Activated naive CD4-positive, alpha-beta T cell treated with anti-CD3 and anti-CD28 coated beads for 36 hours (primary cell): ENCODE measurements at regions not wholly inside any gene's neighbourhood (a gene's known extent, or its start where the extent isn't known, plus 50 kb on each side); places are given as distances from the start of the nearest gene placed in this dataset.
"Not testable (repeated sequence)": the region's sequence is repeated elsewhere in the genome, so short reads cannot be mapped to it uniquely, and the experiment has no call there.

Experiments
- CTCF ChIA-PET: fragments of 350-600 bp; sonication (Branson Sonifier 250); formaldehyde crosslinking; loops from one replicate; lab custom pipeline; 2021; ENCODE audit warnings: antibody characterized with exemption; lab: Charles Lee
- DNase-seq: peaks from one replicate; pipeline ENCODE4 v3.0.0-alpha.2; 2020
- H3K27ac Mint-ChIP-seq: one replicate; pipeline ENCODE4 v1.8.0; 2021; ENCODE audit warnings: mild to moderate bottlenecking, mixed read lengths
- H3K27me3 Mint-ChIP-seq: one replicate; pipeline ENCODE4 v1.8.0; 2021; ENCODE audit warnings: low read depth, mixed read lengths
- H3K36me3 Mint-ChIP-seq: one replicate; pipeline ENCODE4 v1.8.0; 2021; ENCODE audit warnings: low read depth, mixed read lengths
- H3K4me1 Mint-ChIP-seq: one replicate; pipeline ENCODE4 v1.8.0; 2021; ENCODE audit warnings: low read depth, mixed read lengths
- H3K4me3 Mint-ChIP-seq: one replicate; pipeline ENCODE4 v1.8.0; 2021; ENCODE audit warnings: mild to moderate bottlenecking, moderate library complexity, mixed read lengths
- H3K9me3 Mint-ChIP-seq: one replicate; pipeline ENCODE4 v1.8.0; 2021; ENCODE audit warnings: mixed read lengths
- intact Hi-C: fragments of 100-400 bp; cut with micrococcal nuclease; formaldehyde crosslinking; loops from one replicate; pipeline ENCODE4 v1.15.1; 2023

GRCh38 chr10:29363930-29364329 is 75.1 kb downstream of the LYZL1 start:
- not testable (repeated sequence) for H3K27me3 Mint-ChIP-seq, H3K4me1 Mint-ChIP-seq
- CTCF ChIA-PET, result interaction anchor here (1.5 kb wide), 1 partner anchor 13 kb away, joined by 4 read pairs; no protein-coding TSS in a partner anchor

DNA sequence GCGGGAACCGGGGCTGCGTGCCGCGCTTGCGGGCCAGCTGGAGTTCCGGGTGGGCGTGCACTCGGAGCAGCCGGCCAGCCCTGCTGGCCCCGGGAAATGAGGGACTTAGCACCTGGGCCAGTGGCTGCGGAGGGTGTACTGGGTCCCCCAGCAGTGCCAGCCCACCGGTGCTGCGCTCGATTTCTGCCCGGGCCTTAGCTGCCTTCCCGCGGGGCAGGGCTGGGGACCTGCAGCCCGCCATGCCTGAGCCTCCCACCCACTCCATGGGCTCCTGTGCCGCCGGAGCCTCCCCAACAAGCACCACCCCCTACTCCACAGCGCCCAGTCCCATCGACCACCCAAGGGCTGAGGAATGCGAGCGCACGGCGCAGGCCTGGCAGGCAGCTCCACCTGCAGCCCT is 77.3 kb downstream of the LYZL1 start:
- H3K4me1 Mint-ChIP-seq, H3K36me3 Mint-ChIP-seq, H3K4me3 Mint-ChIP-seq, intact Hi-C loops, DNase-seq, H3K27ac Mint-ChIP-seq, H3K27me3 Mint-ChIP-seq, H3K9me3 Mint-ChIP-seq: not testable (repeated sequence)
- CTCF ChIA-PET, result interaction anchor here (1.7 kb wide), 1 partner anchor 20 kb away, joined by 4 read pairs; no protein-coding TSS in a partner anchor

More at GRCh38 chr10:29363930-29364329, 75.1 kb downstream of the LYZL1 start:
- H3K9me3 Mint-ChIP-seq, H3K36me3 Mint-ChIP-seq, DNase-seq, H3K27ac Mint-ChIP-seq, intact Hi-C loops, H3K4me3 Mint-ChIP-seq: not testable (repeated sequence)

GRCh38 chr10:29369419-29369818 is 80.5 kb downstream of the LYZL1 start:
- Mint-ChIP-seq H3K4me3 (no peak overlapping the region), H3K4me1 (no peaks in the 10 kb centered on the region), H3K27me3 (peaks cover 7% of the 10 kb centered on the region), H3K9me3 (no peaks in the 10 kb centered on the region), H3K36me3 (no peaks in the 10 kb centered on the region), H3K27ac (no peak overlapping the region)
- CTCF ChIA-PET, result interaction anchor here (0.7 to 2.2 kb wide), 2 partner anchors 18 to 128 kb away, joined by 4 to 8 read pairs; no protein-coding TSS in a partner anchor
- no peak for DNase-seq
- intact Hi-C loops, result no loop called here

- no peaks in the 10 kb centered on the region for H3K9me3 Mint-ChIP-seq
- intact Hi-C loops, result no loop called here
- CTCF ChIA-PET, result interaction anchor here (0.6 to 2.2 kb wide), 2 partner anchors 17 to 26 kb away, joined by 3 to 8 read pairs; no protein-coding TSS in a partner anchor
- H3K4me3 Mint-ChIP-seq, result no peak overlapping the region
- H3K27ac Mint-ChIP-seq, result no peak overlapping the region
- H3K4me1 Mint-ChIP-seq, result no peaks in the 10 kb centered on the region
- no peak for DNase-seq
- no peaks in the 10 kb centered on the region for H3K36me3 Mint-ChIP-seq
- peaks cover 7% of the 10 kb centered on the region for H3K27me3 Mint-ChIP-seq
Measured at GRCh38 chr10:29370097-29371092, 81.5 kb downstream of the LYZL1 start.

GRCh38 chr10:29372920-29373319 is 84.0 kb downstream of the LYZL1 start:
- intact Hi-C loops, result no loop called here
- CTCF ChIA-PET, result interaction anchor here (0.7 kb wide), 1 partner anchor 1439 kb away, joined by 5 read pairs; no protein-coding TSS in a partner anchor
- Mint-ChIP-seq H3K27me3 (peaks cover 7% of the 10 kb centered on the region), H3K36me3 (no peaks in the 10 kb centered on the region), H3K27ac (no peak overlapping the region), H3K9me3 (no peaks in the 10 kb centered on the region), H3K4me3 (no peak overlapping the region), H3K4me1 (no peaks in the 10 kb centered on the region)
- no peak for DNase-seq

DNA sequence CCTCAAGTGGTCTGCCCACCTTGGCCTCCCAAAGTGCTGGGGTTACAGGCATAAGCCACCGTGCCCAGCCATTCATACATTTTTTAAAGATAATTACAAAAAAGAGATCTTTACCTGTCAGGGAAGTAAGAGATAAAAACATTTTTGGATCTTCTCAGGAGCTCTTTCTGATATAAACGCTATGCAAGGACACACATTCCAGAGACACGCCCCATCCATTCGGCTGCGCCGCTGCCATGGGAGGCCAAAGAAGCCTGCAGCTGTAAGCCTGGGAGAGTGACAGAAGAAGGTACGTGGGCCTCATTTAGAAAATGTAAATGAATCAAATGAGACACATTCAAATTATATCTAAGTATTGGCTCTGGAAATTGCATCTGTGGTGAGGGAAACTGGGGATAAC is 85.3 kb downstream of the LYZL1 start:
- H3K4me1 Mint-ChIP-seq, result no peaks in the 10 kb centered on the region
- no peaks in the 10 kb centered on the region for H3K9me3 Mint-ChIP-seq
- no peak overlapping the region for H3K27ac Mint-ChIP-seq
- H3K36me3 Mint-ChIP-seq, result no peaks in the 10 kb centered on the region
- peaks cover 7% of the 10 kb centered on the region for H3K27me3 Mint-ChIP-seq
- CTCF ChIA-PET, result no interaction called here
- intact Hi-C loops, result no loop called here
- DNase-seq, result no peak
- no peak overlapping the region for H3K4me3 Mint-ChIP-seq

- Mint-ChIP-seq H3K27ac (no peak overlapping the region), H3K27me3 (peaks cover 5% of the 10 kb centered on the region), H3K4me1 (peaks cover 8% of the 10 kb centered on the region), H3K36me3 (no peaks in the 10 kb centered on the region), H3K9me3 (no peaks in the 10 kb centered on the region), H3K4me3 (no peak overlapping the region)
- no peak for DNase-seq
- intact Hi-C loops, result no loop called here
- CTCF ChIA-PET, result interaction anchor here (0.7 to 3.4 kb wide), 4 partner anchors 72 to 703 kb away, joined by 3 to 10 read pairs (median 8); no protein-coding TSS in a partner anchor
Measured at GRCh38 chr10:29375888-29376287, 87.0 kb downstream of the LYZL1 start.

GRCh38 chr10:29377333-29377961 is 88.6 kb downstream of the LYZL1 start:
- CTCF ChIA-PET, result interaction anchor here (0.6 to 3.4 kb wide), 11 partner anchors 9 to 213 kb away, joined by 3 to 15 read pairs (median 5); no protein-coding TSS in a partner anchor
- Mint-ChIP-seq H3K27me3 (peaks cover 5% of the 10 kb centered on the region), H3K9me3 (no peaks in the 10 kb centered on the region), H3K4me1 (peaks cover 8% of the 10 kb centered on the region), H3K27ac (no peak overlapping the region), H3K36me3 (no peaks in the 10 kb centered on the region), H3K4me3 (no peak overlapping the region)
- intact Hi-C loops, result loop anchor here (1.0 kb wide), 2 partner anchors 72 to 119 kb away; no protein-coding TSS in a partner anchor
- peak; percentile 26 for DNase-seq

DNA sequence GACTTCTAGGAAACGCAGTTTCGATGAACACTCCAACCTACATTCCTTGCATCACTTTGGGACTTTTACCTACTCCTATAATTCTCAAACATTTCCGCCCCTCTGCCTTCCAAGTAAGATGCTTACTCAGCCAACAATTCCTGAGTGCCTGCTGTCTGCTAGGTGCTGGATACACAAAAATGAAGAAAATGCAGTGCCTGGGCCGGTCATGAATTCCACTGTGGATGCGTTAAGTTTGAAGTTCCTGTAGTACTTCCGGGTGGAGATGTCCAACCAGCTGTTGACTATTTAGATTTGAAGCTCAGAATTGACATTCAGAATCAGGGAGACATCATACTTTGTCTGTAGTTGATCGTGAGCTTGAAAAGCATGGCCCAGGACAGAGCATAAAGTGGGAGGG is 89.2 kb downstream of the LYZL1 start:
- Mint-ChIP-seq H3K9me3 (no peaks in the 10 kb centered on the region), H3K36me3 (no peaks in the 10 kb centered on the region), H3K4me1 (peaks cover 8% of the 10 kb centered on the region), H3K27me3 (peaks cover 2% of the 10 kb centered on the region), H3K27ac (no peak overlapping the region), H3K4me3 (no peak overlapping the region)
- intact Hi-C loops, result no loop called here
- CTCF ChIA-PET, result interaction anchor here (0.6 to 3.4 kb wide), 8 partner anchors 14 to 212 kb away, joined by 3 to 15 read pairs (median 5); no protein-coding TSS in a partner anchor
- DNase-seq, result no peak

GRCh38 chr10:29379208-29379607 is 90.3 kb downstream of the LYZL1 start:
- no peak overlapping the region for H3K4me3 Mint-ChIP-seq
- H3K4me1 Mint-ChIP-seq, result peaks cover 8% of the 10 kb centered on the region
- CTCF ChIA-PET, result interaction anchor here (0.9 to 2.9 kb wide), 3 partner anchors 13 to 124 kb away, joined by 3 to 15 read pairs (median 5); no protein-coding TSS in a partner anchor
- H3K9me3 Mint-ChIP-seq, result no peaks in the 10 kb centered on the region
- H3K36me3 Mint-ChIP-seq, result no peaks in the 10 kb centered on the region
- DNase-seq, result no peak
- intact Hi-C loops, result no loop called here
- no peak overlapping the region for H3K27ac Mint-ChIP-seq
- no peaks in the 10 kb centered on the region for H3K27me3 Mint-ChIP-seq

DNA sequence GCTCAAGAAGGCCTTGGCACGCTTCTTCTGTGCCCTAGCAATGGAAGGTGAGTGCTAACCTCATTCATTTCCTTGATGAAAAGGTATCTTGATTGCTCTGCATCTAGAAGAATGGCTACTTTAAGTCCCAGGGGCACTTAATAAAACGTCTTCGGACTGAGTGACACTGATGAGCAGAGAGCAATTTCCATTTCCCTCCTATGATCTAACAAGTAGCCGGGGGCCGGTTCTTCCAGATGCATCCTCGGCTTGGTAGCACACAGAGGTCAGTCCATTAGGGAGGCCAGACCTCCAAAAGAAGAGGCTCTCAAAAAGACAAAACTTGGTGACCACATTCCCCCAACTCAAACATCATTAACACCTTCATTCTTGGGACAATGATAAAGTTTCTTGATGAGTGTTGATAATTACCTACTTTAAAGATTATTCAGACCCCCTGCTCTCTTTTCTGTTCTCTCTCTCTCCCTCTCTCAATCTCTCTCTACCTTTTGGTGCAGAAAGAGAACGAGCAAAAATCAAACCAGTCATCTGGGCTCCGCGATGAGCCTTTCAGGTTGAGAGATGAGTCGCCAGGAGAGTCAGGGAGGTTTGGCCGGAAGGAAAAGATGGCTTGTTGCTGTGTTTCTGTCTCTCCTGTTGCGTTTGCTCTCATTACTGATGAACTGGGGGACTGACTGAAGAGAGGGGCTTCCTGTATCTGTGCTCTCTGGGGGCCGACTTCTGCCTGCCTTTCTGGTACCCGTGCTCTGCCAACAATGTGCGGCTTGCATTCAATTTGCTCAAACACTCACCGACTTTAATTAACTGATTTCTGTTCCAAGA is 91.1 kb downstream of the LYZL1 start:
- H3K27me3 Mint-ChIP-seq, H3K4me3 Mint-ChIP-seq, H3K4me1 Mint-ChIP-seq, H3K36me3 Mint-ChIP-seq, H3K9me3 Mint-ChIP-seq, H3K27ac Mint-ChIP-seq: not testable (repeated sequence)
- intact Hi-C loops, result loop anchor here (10.0 kb wide), 1 partner anchor 355 kb away; no protein-coding TSS in a partner anchor
- CTCF ChIA-PET, result interaction anchor here (0.9 to 2.9 kb wide), 3 partner anchors 13 to 123 kb away, joined by 3 to 15 read pairs (median 5); no protein-coding TSS in a partner anchor
- peak; percentile 20 for DNase-seq
